H7 (cell line): ENCODE measurements at regions not wholly inside any gene's neighbourhood (a gene's known extent, or its start where the extent isn't known, plus 50 kb on each side); places are given as distances from the start of the nearest gene placed in this dataset.
"Not testable (repeated sequence)": the region's sequence is repeated elsewhere in the genome, so short reads cannot be mapped to it uniquely, and the experiment has no call there.

Experiments used
- DNase-seq: peaks from one replicate; pipeline ENCODE4 v3.0.0; 2012
- H3K27me3 ChIP-seq: 2 replicates; pipeline ENCODE4 v1.6.0; 2011; ENCODE audit warnings: mild to moderate bottlenecking, low read length; ENCODE audit not compliant: control insufficient read depth, insufficient read depth
- H3K36me3 ChIP-seq: replicated peaks from 2 replicates; pipeline ENCODE4 v1.5.1; 2011; ENCODE audit warnings: low read length; ENCODE audit not compliant: control insufficient read depth, insufficient read depth
- H3K4me3 ChIP-seq: 2 replicates; pipeline ENCODE4 v1.5.1; 2011; ENCODE audit warnings: low read depth, mild to moderate bottlenecking, control low read depth, low read length, moderate library complexity; ENCODE audit not compliant: insufficient read depth

GRCh38 chr2:111527707-111528400 is 356.1 kb downstream of the ANAPC1 start:
- H3K4me3 ChIP-seq, DNase-seq, H3K36me3 ChIP-seq, H3K27me3 ChIP-seq: not testable (repeated sequence)

DNA sequence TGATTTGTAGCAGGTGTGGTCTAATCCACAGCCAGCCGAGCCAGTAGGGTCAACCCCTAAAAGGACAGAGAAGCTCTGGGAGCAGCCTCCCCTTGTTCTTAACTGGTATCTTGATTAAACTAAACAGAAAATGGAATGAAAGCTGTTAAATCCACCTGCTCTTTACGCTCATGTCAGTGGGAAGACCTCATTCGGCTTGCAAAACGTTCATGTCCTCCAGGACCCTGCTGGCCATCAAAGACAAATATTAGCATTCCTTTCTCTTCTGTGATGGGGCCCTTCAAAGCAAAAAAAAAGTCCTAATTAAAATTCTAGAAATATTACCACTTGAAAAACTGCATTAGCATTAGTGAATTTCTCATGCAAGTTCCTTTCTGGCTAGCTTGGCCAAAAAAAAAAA is 355.0 kb downstream of the ANAPC1 start:
- not testable (repeated sequence) for DNase-seq, H3K4me3 ChIP-seq, H3K36me3 ChIP-seq, H3K27me3 ChIP-seq

GRCh38 chr2:111530239-111530965 is 353.6 kb downstream of the ANAPC1 start:
- not testable (repeated sequence) for H3K36me3 ChIP-seq, H3K4me3 ChIP-seq, DNase-seq, H3K27me3 ChIP-seq

DNA sequence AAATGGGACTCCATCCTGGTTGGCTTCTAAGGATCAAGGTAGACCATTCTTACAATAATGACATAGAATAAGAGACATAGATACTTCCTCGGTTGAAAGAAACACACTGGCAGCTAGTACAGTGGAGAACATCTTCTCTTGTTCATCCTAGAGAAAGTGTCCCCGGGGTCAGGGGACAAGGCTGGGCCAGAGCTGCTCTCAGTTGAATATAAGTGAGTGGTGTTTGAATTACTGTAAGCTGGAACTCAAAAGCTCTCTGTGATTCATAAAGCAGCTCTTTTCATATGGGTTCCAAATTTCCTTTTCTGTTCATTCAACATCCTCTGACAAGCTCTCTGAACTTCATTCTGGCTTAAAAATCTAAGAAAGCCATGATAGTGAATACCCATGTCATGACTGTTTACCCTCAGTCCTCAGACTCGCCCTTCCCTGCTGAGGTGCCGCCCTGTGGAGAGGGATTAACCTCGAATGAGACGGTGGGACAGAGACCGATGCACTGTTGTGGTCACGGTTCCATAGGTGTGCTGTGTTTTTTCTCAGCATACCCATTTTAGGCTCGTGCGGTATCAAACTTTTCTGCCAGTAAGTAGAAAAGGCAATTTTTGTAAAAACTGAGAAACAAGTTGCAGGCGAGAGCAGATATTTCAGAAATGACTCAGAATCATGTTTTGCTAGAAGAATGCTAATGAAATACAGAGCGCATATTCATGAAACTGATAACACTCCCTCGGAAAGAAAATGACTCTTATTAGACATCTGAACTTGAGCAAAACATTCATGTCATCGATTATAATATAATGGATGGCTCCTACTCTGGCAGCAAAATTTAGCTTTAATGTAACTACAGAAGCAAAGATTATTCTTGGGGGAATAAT is 351.1 kb downstream of the ANAPC1 start:
- not testable (repeated sequence) for DNase-seq, H3K36me3 ChIP-seq, H3K27me3 ChIP-seq, H3K4me3 ChIP-seq

- not testable (repeated sequence) for H3K27me3 ChIP-seq, H3K4me3 ChIP-seq, H3K36me3 ChIP-seq, DNase-seq
Measured at GRCh38 chr2:111533557-111534247, 350.3 kb downstream of the ANAPC1 start.

- no peaks in the 10 kb centered on the region for H3K27me3 ChIP-seq
- H3K36me3 ChIP-seq: no peaks in the 10 kb centered on the region
- DNase-seq: peak; percentile 39
- H3K4me3 ChIP-seq: no peak overlapping the region
Measured at GRCh38 chr2:111534910-111535352, 349.1 kb downstream of the ANAPC1 start.

GRCh38 chr2:111535404-111535803 is 348.6 kb downstream of the ANAPC1 start:
- Histone ChIP-seq H3K27me3 (no peaks in the 10 kb centered on the region), H3K4me3 (no peak overlapping the region), H3K36me3 (no peaks in the 10 kb centered on the region)
- no peak for DNase-seq

GRCh38 chr2:111537078-111537655 is 346.8 kb downstream of the ANAPC1 start:
- Histone ChIP-seq H3K27me3 (no peaks in the 10 kb centered on the region), H3K36me3 (no peaks in the 10 kb centered on the region), H3K4me3 (no peak overlapping the region)
- no peak for DNase-seq

DNA sequence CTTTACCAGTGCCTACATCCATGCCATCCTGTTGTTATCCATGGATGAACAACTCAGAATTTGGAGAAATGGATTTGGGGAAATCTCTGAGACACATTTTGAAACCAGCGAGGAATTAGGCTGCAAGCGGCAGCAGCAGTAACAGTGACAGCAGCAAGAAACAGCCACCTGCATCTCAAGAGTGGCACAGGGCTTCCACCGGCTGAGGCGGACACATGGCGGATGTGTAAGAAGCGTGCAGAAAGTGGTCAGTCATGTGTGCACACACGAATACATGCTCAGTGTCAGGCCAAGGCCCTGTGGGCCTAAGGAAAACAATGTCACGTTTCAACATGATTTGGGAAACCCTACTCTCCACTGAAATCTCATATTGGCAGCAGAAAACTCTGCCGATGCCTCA is 344.0 kb downstream of the ANAPC1 start:
- not testable (repeated sequence) for H3K36me3 ChIP-seq, DNase-seq, H3K27me3 ChIP-seq, H3K4me3 ChIP-seq

GRCh38 chr2:111542120-111542774 is 341.7 kb downstream of the ANAPC1 start:
- DNase-seq, H3K36me3 ChIP-seq, H3K4me3 ChIP-seq, H3K27me3 ChIP-seq: not testable (repeated sequence)

- H3K27me3 ChIP-seq, H3K4me3 ChIP-seq, DNase-seq, H3K36me3 ChIP-seq: not testable (repeated sequence)
Measured at GRCh38 chr2:111544006-111544405, 340.0 kb downstream of the ANAPC1 start.

DNA sequence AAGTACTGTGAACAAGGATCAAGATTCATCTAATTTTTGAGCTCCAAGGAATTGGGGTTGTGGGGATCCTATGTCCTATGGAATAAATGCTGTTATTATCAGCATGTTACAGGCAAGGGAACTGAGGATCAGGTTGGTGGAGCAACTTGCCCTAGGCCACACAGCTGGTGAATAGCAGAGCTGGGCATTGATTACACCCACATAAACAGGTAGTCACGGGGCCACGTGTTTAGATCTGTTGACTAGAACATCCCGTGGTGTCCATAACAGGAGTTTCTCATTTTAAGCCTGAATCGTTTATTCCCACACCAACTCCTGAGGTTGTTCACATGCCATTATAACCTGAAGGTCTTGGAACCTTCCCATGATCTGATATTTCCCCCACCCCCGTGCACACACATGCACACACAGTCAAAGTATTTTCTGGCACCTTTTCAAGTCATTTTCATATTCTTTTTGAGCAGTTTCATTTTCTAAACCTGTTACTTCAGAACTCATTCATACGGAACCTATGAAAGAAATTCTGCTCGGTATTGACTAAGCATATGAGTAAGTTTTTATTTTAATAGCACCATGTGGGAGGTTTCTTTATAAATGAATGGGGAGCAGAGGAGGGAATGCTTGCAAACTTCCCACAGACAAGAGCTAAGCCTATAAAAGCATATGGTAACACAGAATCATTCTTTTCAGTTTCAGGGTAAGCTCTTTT is 338.1 kb downstream of the ANAPC1 start:
- not testable (repeated sequence) for DNase-seq, H3K36me3 ChIP-seq, H3K4me3 ChIP-seq, H3K27me3 ChIP-seq

- not testable (repeated sequence) for H3K4me3 ChIP-seq, DNase-seq, H3K36me3 ChIP-seq, H3K27me3 ChIP-seq
Measured at GRCh38 chr2:111546578-111546977, 337.4 kb downstream of the ANAPC1 start.
